ENCODE measurements at regions not wholly inside any gene's neighbourhood (a gene's known extent, or its start where the extent isn't known, plus 50 kb on each side); places are given as distances from the start of the nearest gene placed in this dataset.

- H2AFZ ChIP-seq (ENCODE audit: low read depth, low read length) = no peak overlapping the region
- no peaks in the 10 kb centered on the region for H3K27me3 ChIP-seq (ENCODE audit: control insufficient read depth in 2 of 2, insufficient read depth in 2 of 2, low read length in 2 of 2)
- H3K9me1 ChIP-seq (replicated peaks; ENCODE audit: control insufficient read depth, extremely low read depth, insufficient read depth, low read length) = no peaks in the 10 kb centered on the region
- no peak overlapping the region for H3K4me2 ChIP-seq (ENCODE audit: insufficient read depth, low read length)
- no peaks in the 10 kb centered on the region for H3K4me1 ChIP-seq (ENCODE audit: control insufficient read depth, extremely low read depth, insufficient read depth, low read length)
- H3K9me3 ChIP-seq (replicated peaks; ENCODE audit: control insufficient read depth, insufficient read depth, low read length) = peaks cover 7% of the 10 kb centered on the region
- no peak overlapping the region for H3K27ac ChIP-seq (ENCODE audit: insufficient read depth, low read depth, low read length)
- TF ChIP-seq, protein P1, sequence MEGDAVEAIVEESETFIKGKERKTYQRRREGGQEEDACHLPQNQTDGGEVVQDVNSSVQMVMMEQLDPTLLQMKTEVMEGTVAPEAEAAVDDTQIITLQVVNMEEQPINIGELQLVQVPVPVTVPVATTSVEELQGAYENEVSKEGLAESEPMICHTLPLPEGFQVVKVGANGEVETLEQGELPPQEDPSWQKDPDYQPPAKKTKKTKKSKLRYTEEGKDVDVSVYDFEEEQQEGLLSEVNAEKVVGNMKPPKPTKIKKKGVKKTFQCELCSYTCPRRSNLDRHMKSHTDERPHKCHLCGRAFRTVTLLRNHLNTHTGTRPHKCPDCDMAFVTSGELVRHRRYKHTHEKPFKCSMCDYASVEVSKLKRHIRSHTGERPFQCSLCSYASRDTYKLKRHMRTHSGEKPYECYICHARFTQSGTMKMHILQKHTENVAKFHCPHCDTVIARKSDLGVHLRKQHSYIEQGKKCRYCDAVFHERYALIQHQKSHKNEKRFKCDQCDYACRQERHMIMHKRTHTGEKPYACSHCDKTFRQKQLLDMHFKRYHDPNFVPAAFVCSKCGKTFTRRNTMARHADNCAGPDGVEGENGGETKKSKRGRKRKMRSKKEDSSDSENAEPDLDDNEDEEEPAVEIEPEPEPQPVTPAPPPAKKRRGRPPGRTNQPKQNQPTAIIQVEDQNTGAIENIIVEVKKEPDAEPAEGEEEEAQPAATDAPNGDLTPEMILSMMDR (IDR thresholded peaks at IDR 0.05; ENCODE audit: extremely low read depth in 1 of 2, insufficient read depth in 1 of 2, low read depth in 1 of 2, low read length in 2 of 2) = no peak
- TF ChIP-seq, protein P2, sequence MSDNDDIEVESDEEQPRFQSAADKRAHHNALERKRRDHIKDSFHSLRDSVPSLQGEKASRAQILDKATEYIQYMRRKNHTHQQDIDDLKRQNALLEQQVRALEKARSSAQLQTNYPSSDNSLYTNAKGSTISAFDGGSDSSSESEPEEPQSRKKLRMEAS (IDR thresholded peaks at IDR 0.05; ENCODE audit: insufficient read depth, insufficient read length) = no peak
- TF ChIP-seq POLR2AphosphoS5 (IDR thresholded peaks at IDR 0.05; ENCODE audit: insufficient read depth, low read depth, low read length) (no peak), FOS (IDR thresholded peaks at IDR 0.05; ENCODE audit: borderline replicate concordance, insufficient read depth, low read length) (no peak), POLR2A (IDR thresholded peaks at IDR 0.05; ENCODE audit: low read depth, low read length) (no peak), GATA2 (IDR thresholded peaks at IDR 0.05; ENCODE audit: insufficient read depth, insufficient read length, low read depth, low read length) (no peak), EZH2 (IDR thresholded peaks at IDR 0.05; ENCODE audit: borderline replicate concordance, low read depth, low read length, severe bottlenecking) (no peak), MYC (IDR thresholded peaks at IDR 0.05; ENCODE audit: low read depth, low read length) (no peak), JUN (IDR thresholded peaks at IDR 0.05; ENCODE audit: borderline replicate concordance, insufficient read depth, insufficient read length, low read depth) (no peak)
- no peaks in the 10 kb centered on the region for H4K20me1 ChIP-seq (replicated peaks; ENCODE audit: control insufficient read depth, extremely low read depth, insufficient read depth, low read length)
- CTCF ChIA-PET = no interaction called here
- POLR2A ChIA-PET = no interaction called here
- no peak overlapping the region for H3K4me3 ChIP-seq (replicated peaks in 1 of 3; ENCODE audit: insufficient read depth in 1 of 3, low read depth in 1 of 3, low read length in 3 of 3)
- H3K79me2 ChIP-seq (ENCODE audit: control insufficient read depth, insufficient read depth, low read length) = no peaks in the 10 kb centered on the region
- no peaks in the 10 kb centered on the region for H3K36me3 ChIP-seq (ENCODE audit: control insufficient read depth in 2 of 2, extremely low read depth in 1 of 2, insufficient read depth in 2 of 2, low read length in 2 of 2)
- intact Hi-C loops (cut with micrococcal nuclease) = no loop called here
- no TSS peak for BruUV-seq (replicated peaks)
- no peak overlapping the region for H3K9ac ChIP-seq (replicated peaks; ENCODE audit: extremely low read depth, insufficient read depth, low read length)
- DNase-seq (ENCODE audit: low read depth, low spot score) (no peak), FAIRE-seq (no peak)
- dilution Hi-C loops (cut with MboI; ENCODE audit: extremely low pct_ligation_motif_present, low sequenced_read_pairs) = no loop called here
Observed at GRCh38 chr2:228378696-228379425, 197.4 kb upstream of the SPHKAP start.

Measured in endothelial cell of umbilical vein (primary cell).